Stomach smooth muscle (tissue), 2 donors: ENCODE measurements at regions not wholly inside any gene's neighbourhood (a gene's known extent, or its start where the extent isn't known, plus 50 kb on each side); places are given as distances from the start of the nearest gene placed in this dataset.

Source experiments
- H3K27ac ChIP-seq: one replicate; pipeline ENCODE4 v1.7.0; 2013; ENCODE audit warnings: mild to moderate bottlenecking, low read length, inconsistent platforms
- H3K27me3 ChIP-seq, 2 donors: one replicate each; pipeline ENCODE4 v1.7.0; 2013; ENCODE audit warnings: low read length in 2 of 2; ENCODE audit not compliant: insufficient read depth in 2 of 2, control insufficient read depth in 1 of 2
- H3K36me3 ChIP-seq, 2 donors: one replicate each; pipeline ENCODE4 v1.7.0; 2013; ENCODE audit warnings: low read length in 2 of 2; ENCODE audit not compliant: control insufficient read depth in 2 of 2, insufficient read depth in 2 of 2
- H3K4me1 ChIP-seq: one replicate; pipeline ENCODE4 v1.7.0; 2013; ENCODE audit warnings: low read length; ENCODE audit not compliant: control insufficient read depth, insufficient read depth
- H3K4me3 ChIP-seq, 2 donors: one replicate each; pipeline ENCODE4 v1.7.0; 2013; ENCODE audit warnings: low read length in 2 of 2
- H3K9ac ChIP-seq, 2 donors: one replicate each; pipeline ENCODE4 v1.7.0; 2013; ENCODE audit warnings: low read length in 2 of 2, mild to moderate bottlenecking in 1 of 2
- H3K9me3 ChIP-seq, 2 donors: one replicate each; pipeline ENCODE4 v1.7.0; 2013; ENCODE audit warnings: low read length in 2 of 2; ENCODE audit not compliant: control insufficient read depth in 2 of 2
- donor health status: healthy.
- donor health status: Pancreatic carcinoma.

GRCh38 chr7:18200266-18200665 is 172.6 kb upstream of the PRPS1L1 start:
- Histone ChIP-seq H3K4me3 (no peak overlapping the region), H3K9ac (no peak overlapping the region), H3K27ac (no peak overlapping the region), H3K4me1 (no peaks in the 10 kb centered on the region), H3K27me3 (no peaks in the 10 kb centered on the region), H3K36me3 (no peaks in the 10 kb centered on the region), H3K9me3 (no peaks in the 10 kb centered on the region)

DNA sequence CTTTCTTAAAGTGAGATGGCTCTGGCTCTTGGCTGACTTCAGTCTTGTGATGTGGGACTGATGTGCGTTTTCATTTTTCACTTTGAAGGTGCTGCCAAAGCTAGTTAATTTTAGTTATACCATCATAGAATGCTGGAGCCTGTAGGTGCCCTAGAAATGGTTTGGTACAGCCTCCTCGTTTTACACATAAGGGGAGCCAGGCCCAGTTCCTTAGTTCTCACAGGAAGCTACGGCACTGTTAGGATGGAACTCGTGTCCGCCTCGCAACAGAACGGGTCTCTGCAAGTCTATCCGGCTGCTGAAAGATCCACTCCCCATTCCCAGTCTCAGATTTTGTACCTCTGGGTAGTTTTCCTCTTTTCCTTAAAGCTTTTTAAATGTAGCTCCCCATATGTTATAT is 173.2 kb upstream of the PRPS1L1 start:
- H3K4me1 ChIP-seq, result no peaks in the 10 kb centered on the region
- H3K36me3 ChIP-seq, result no peaks in the 10 kb centered on the region
- no peaks in the 10 kb centered on the region for H3K27me3 ChIP-seq
- no peak overlapping the region for H3K4me3 ChIP-seq
- H3K9me3 ChIP-seq, result no peaks in the 10 kb centered on the region
- H3K27ac ChIP-seq, result no peak overlapping the region
- H3K9ac ChIP-seq, result no peak overlapping the region

GRCh38 chr7:18201350-18201749 is 173.7 kb upstream of the PRPS1L1 start:
- H3K4me3 ChIP-seq, result no peak overlapping the region
- no peaks in the 10 kb centered on the region for H3K4me1 ChIP-seq
- no peaks in the 10 kb centered on the region for H3K9me3 ChIP-seq
- H3K27ac ChIP-seq, result no peak overlapping the region
- H3K36me3 ChIP-seq, result no peaks in the 10 kb centered on the region
- no peaks in the 10 kb centered on the region for H3K27me3 ChIP-seq
- H3K9ac ChIP-seq, result no peak overlapping the region

GRCh38 chr7:18202315-18203045 is 174.8 kb upstream of the PRPS1L1 start:
- Histone ChIP-seq H3K9ac (no peak overlapping the region), H3K9me3 (no peaks in the 10 kb centered on the region), H3K27me3 (no peaks in the 10 kb centered on the region), H3K36me3 (no peaks in the 10 kb centered on the region), H3K4me1 (no peaks in the 10 kb centered on the region), H3K4me3 (no peak overlapping the region), H3K27ac (no peak overlapping the region)

DNA sequence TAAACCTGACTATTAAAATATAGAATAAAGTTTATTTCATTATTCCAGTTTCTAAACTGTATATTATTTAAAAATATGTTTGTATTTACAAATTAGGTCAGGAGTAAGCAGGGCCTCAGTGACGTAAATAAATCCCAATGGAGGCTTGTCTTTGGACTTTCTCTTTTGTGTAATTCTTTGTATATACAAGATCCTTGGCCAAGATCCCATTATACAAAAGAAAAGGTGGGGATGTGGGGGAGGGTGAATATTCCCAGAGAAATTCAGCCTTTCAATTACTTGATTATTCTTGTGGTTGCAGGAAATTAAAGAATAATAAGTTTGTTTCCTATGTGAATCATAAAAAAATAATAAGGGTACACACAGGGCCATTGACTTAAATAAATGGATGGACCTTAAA is 178.7 kb upstream of the PRPS1L1 start:
- H3K36me3 ChIP-seq, result no peaks in the 10 kb centered on the region
- no peaks in the 10 kb centered on the region for H3K4me1 ChIP-seq
- H3K9me3 ChIP-seq, result no peaks in the 10 kb centered on the region
- H3K9ac ChIP-seq, result no peak overlapping the region
- H3K4me3 ChIP-seq, result no peak overlapping the region
- no peak overlapping the region for H3K27ac ChIP-seq
- H3K27me3 ChIP-seq, result no peaks in the 10 kb centered on the region

DNA sequence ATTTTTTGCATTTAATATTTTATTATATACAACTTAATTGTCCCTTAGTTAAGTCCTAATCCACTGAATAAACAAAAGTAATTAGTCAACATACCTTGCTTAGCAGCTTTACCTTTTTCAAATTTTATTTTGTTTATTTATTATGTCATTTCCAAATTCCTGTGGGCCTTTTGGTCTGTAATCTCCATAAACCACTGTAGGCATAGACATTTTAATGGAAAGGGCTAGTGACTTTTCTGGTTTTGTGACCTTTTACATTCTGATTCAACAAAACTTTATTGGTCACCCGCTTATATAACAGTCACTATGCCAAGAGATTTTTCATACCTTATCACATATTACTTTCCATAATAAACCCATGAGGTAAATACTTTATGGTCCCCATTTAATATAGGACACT is 181.3 kb upstream of the PRPS1L1 start:
- H3K4me1 ChIP-seq, result peaks cover 3% of the 10 kb centered on the region
- H3K27ac ChIP-seq, result no peak overlapping the region
- no peaks in the 10 kb centered on the region for H3K9me3 ChIP-seq
- no peak overlapping the region for H3K9ac ChIP-seq
- H3K36me3 ChIP-seq, result no peaks in the 10 kb centered on the region
- no peaks in the 10 kb centered on the region for H3K27me3 ChIP-seq
- no peak overlapping the region for H3K4me3 ChIP-seq

GRCh38 chr7:18210377-18210776 is 182.7 kb upstream of the PRPS1L1 start:
- Histone ChIP-seq H3K4me3 (no peak overlapping the region), H3K4me1 (peaks cover 3% of the 10 kb centered on the region), H3K27ac (no peak overlapping the region), H3K36me3 (no peaks in the 10 kb centered on the region), H3K9ac (no peak overlapping the region), H3K9me3 (no peaks in the 10 kb centered on the region), H3K27me3 (no peaks in the 10 kb centered on the region)

DNA sequence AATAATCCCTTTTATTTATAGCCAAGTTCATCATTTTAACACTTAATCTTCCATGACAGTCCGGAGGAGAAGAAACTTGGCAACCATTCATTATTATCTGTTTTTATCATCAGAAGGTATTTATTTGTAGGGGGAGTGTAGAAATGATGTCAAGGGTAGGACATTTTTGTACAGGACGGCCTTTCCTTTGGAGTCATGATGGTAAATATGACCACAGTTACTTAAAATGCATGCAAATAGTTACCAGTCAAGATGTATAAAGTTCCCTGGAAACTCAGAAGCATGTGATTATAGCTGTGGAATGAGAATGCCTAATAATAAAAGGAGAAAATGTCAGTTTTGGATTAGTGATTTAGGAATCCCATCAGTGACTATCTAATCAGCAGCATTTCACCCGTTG is 183.1 kb upstream of the PRPS1L1 start:
- Histone ChIP-seq H3K4me3 (no peak overlapping the region), H3K27me3 (no peaks in the 10 kb centered on the region), H3K36me3 (no peaks in the 10 kb centered on the region), H3K27ac (no peak overlapping the region), H3K4me1 (peaks cover 3% of the 10 kb centered on the region), H3K9me3 (no peaks in the 10 kb centered on the region), H3K9ac (no peak overlapping the region)

GRCh38 chr7:18212308-18212707 is 184.7 kb upstream of the PRPS1L1 start:
- H3K4me1 ChIP-seq, result peaks cover 3% of the 10 kb centered on the region
- H3K9ac ChIP-seq, result no peak overlapping the region
- H3K9me3 ChIP-seq, result no peaks in the 10 kb centered on the region
- H3K27ac ChIP-seq, result no peak overlapping the region
- no peaks in the 10 kb centered on the region for H3K36me3 ChIP-seq
- no peak overlapping the region for H3K4me3 ChIP-seq
- no peaks in the 10 kb centered on the region for H3K27me3 ChIP-seq

DNA sequence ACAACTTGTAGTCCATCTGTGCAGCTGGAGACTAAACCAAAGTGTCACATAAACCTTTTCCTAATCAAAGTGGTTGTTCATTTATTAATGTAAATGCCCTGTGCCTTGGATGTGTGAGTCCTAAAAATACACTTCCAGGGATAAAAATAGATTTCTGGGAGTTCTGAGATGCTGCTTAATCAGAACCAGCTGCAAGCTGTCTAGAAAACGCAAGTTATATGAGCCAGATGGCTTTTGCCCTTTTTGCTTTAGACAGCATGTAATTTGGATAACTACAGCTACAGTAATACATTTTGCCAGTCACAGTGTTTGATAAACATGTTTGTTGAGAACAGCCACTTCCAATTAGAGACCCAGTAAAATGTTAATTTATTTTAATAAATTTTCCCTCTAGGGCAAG is 185.1 kb upstream of the PRPS1L1 start:
- peaks cover 3% of the 10 kb centered on the region for H3K4me1 ChIP-seq
- no peak overlapping the region for H3K4me3 ChIP-seq
- H3K36me3 ChIP-seq, result no peaks in the 10 kb centered on the region
- no peak overlapping the region for H3K27ac ChIP-seq
- no peak overlapping the region for H3K9ac ChIP-seq
- H3K27me3 ChIP-seq, result no peaks in the 10 kb centered on the region
- H3K9me3 ChIP-seq, result no peaks in the 10 kb centered on the region

DNA sequence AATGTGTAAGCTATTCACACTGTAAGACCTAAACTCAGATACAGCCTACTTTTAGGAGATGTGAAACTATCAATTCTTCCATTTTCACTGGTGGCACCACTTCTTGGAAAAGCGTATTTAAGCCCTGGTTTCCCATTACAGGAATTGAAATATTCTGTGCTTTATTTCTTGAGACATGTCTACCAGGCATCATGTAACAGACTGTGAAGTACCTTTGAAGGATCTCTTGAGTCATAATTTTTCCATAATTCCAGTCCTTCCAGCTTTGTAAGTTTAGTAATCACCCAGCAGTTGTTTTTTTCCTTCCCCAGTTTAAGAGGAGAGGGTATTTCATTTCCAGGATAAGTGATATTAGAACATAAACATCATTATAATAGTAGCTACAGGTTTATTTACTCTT is 186.0 kb upstream of the PRPS1L1 start:
- Histone ChIP-seq H3K27me3 (no peaks in the 10 kb centered on the region), H3K36me3 (no peaks in the 10 kb centered on the region), H3K27ac (no peak overlapping the region), H3K4me3 (no peak overlapping the region), H3K9me3 (no peaks in the 10 kb centered on the region), H3K4me1 (peaks cover 3% of the 10 kb centered on the region), H3K9ac (no peak overlapping the region)
